ENCODE measurements at regions not wholly inside any gene's neighbourhood (a gene's known extent, or its start where the extent isn't known, plus 50 kb on each side); places are given as distances from the start of the nearest gene placed in this dataset.

- TF ChIP-seq ZNF24 (IDR thresholded peaks at IDR 0.05): no peak
- TF ChIP-seq HSF1 (IDR thresholded peaks at IDR 0.05; ENCODE audit: low read depth, low read length): no peak
- no peak for TF ChIP-seq IRF4 (IDR thresholded peaks at IDR 0.05; ENCODE audit: low read depth, low read length)
- no peak for TF ChIP-seq CBX5 (IDR thresholded peaks at IDR 0.05; ENCODE audit: low read depth)
- no peak for TF ChIP-seq YBX1 (IDR thresholded peaks at IDR 0.05)
- TF ChIP-seq NFYA (IDR thresholded peaks at IDR 0.05; ENCODE audit: borderline replicate concordance, low read depth, low read length): no peak
- no peak for TF ChIP-seq ATF2 (IDR thresholded peaks at IDR 0.05; ENCODE audit: low read length)
- TF ChIP-seq SIN3A (IDR thresholded peaks at IDR 0.05; ENCODE audit: low read depth, low read length): no peak
- TF ChIP-seq YY1 (IDR thresholded peaks at IDR 0.05; ENCODE audit: low read depth, low read length): no peak
- TF ChIP-seq FOXM1 (IDR thresholded peaks at IDR 0.05; ENCODE audit: low read depth, low read length): no peak
- TF ChIP-seq SMAD5 (IDR thresholded peaks at IDR 0.05; ENCODE audit: low read depth): no peak
- RAD21 ChIA-PET (ENCODE audit: unreplicated experiment): no interaction called here
- Histone ChIP-seq H4K20me1 (ENCODE audit: control insufficient read depth, insufficient read depth) (no peaks in the 10 kb centered on the region), H3K9me3 (replicated peaks; ENCODE audit: control insufficient read depth, insufficient read depth, low read length) (no peaks in the 10 kb centered on the region; the same call in 2 of the 3 replicates), H3K4me1 (ENCODE audit: control insufficient read depth, insufficient read depth, low read length) (no peaks in the 10 kb centered on the region), H3K79me2 (ENCODE audit: control insufficient read depth, insufficient read depth, low read length) (no peaks in the 10 kb centered on the region), H3K9ac (ENCODE audit: control insufficient read depth, insufficient read depth, low read length) (no peak overlapping the region), H2AFZ (ENCODE audit: control insufficient read depth, low read depth, low read length) (no peak overlapping the region), H3K36me3 (ENCODE audit: control insufficient read depth in 2 of 2, insufficient read depth in 2 of 2, low read length in 1 of 2) (no peaks in the 10 kb centered on the region), H3K27me3 (replicated peaks in 1 of 2; ENCODE audit: control insufficient read depth in 2 of 2, insufficient read depth in 2 of 2, low read length in 1 of 2) (no peaks in the 10 kb centered on the region), H3K27ac (ENCODE audit: control insufficient read depth, insufficient read depth) (no peak overlapping the region), H3K4me2 (ENCODE audit: control insufficient read depth, insufficient read depth) (no peak overlapping the region), H3K4me3 (no peak overlapping the region)
- POLR2A ChIA-PET: no interaction called here
- in situ Hi-C loops (cut with MboI) (no loop called here), intact Hi-C loops (cut with micrococcal nuclease; ENCODE audit: unreplicated experiment) (no loop called here)
- 35% methylated on average over 22 of the region's 22 CpGs for WGBS (ENCODE audit: insufficient coverage, insufficient replicate concordance, low lambda C conversion rate, missing lambda C conversion rate)
- FAIRE-seq (no peak), ATAC-seq (no peak), DNase-seq (ENCODE audit: low read depth, low spot score) (no peak)
- SMC1A ChIA-PET (ENCODE audit: uncharacterized antibody, unreplicated experiment): no interaction called here
- BruUV-seq (replicated peaks): no TSS peak
- CTCF ChIA-PET: no interaction called here
Observed at GRCh38 chr15:100713163-100713867, 110.9 kb downstream of the ASB7 start.

All from GM12878 (cell line).